Inflammatory macrophage (primary cell): ENCODE measurements at regions not wholly inside any gene's neighbourhood (a gene's known extent, or its start where the extent isn't known, plus 50 kb on each side); places are given as distances from the start of the nearest gene placed in this dataset.

Experiments
- DNase-seq, 2 donors: peaks; one replicate each; pipeline ENCODE4 v3.0.0-alpha.2; 2020 to 2022

GRCh38 chr12:97181571-97182265 is 274.7 kb downstream of the NEDD1 start:
- no peak for DNase-seq

DNA sequence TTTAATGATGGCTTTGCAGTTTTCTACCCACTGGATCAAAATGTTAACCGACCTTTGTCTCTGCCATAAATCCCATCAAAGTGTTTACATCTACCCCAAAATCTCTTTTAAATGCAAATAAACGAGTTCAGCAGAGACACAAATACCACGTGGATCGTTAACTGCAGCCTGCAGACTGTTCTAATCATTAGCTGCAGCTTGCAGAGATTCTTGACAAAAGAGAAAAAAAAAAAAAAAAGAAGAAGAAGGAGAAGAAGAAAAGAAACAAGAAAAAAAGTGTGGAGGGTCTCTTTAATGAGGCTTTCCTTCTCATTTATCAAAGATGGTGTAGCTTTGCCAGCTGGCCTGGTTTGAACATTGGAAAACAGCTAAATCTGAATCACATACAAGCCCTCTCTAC is 275.7 kb downstream of the NEDD1 start:
- DNase-seq: no peak

DNA sequence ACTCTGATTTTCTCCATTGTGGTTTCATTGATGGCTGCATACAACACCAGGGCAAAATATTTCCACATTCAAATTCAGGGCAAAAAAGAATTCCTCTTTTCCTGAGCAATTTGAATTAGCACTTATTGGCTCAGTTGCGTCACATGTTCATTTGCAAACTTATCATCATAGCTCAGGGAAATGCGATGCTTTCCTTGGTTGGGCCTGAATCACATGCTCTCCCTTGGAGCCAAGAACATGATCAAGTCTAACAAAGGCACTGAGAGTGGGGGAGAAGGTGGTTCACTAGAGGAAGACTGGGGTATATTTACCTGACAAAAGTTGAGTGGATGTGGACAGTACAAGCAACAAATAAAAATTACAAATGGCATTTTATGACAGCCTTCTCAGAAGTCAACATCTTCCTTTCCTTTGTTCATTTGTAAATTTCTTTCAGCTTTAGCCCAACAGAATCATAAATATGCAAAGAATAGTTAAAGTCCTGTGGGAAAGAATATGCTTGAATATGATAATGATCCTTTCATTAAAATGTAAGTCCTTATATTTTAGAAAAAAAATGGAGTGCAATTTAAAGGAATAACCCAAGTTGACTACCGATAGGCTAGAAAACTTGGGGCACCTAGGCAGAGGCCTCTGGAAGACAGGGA is 277.2 kb downstream of the NEDD1 start:
- no peak for DNase-seq

- DNase-seq: no peak
Measured at GRCh38 chr12:97185567-97185966, 277.0 kb upstream of the RMST start.

GRCh38 chr12:97194546-97194945 is 268.1 kb upstream of the RMST start:
- no peak for DNase-seq

DNA sequence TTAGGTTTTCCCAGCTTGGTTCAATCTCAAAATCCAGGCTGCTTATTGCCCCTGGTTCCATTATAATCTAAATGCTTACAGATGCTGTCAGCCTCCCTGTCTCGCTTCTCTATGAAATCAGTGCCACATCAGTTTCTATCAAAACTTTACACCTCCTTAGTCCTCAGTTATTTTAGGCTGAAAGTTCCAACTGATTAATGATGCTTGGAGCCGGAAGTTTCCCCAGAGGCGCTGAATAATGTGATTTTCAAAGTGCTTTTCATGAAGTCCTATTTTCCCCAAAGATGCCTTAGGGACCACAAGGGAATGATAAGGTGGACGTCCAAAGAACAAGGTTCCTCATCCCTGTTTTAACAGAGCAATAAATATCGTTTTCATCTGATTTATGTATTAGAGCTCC is 262.4 kb upstream of the RMST start:
- no peak for DNase-seq

GRCh38 chr12:97203408-97203807 is 259.2 kb upstream of the RMST start:
- no peak for DNase-seq

DNA sequence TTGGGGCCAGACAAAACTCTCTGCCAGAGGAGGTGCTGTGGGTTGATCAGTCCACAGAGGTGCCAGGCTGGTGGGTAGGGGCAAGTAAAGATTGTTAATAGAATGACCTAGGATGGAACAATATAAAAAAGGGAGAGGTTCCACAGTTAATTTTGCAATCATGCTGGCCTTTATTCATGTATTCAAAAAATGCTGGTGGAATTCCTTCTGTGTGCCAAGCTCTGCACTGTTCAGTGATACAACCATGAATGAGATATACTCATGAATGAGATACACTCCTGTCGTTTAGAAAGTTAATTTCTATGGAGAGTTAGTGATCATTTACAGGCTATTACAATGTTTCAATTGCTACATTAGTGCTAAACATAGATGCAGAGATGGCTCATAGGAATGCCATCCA is 252.6 kb upstream of the RMST start:
- no peak for DNase-seq

- DNase-seq: no peak
Measured at GRCh38 chr12:97211416-97211930, 251.1 kb upstream of the RMST start.

DNA sequence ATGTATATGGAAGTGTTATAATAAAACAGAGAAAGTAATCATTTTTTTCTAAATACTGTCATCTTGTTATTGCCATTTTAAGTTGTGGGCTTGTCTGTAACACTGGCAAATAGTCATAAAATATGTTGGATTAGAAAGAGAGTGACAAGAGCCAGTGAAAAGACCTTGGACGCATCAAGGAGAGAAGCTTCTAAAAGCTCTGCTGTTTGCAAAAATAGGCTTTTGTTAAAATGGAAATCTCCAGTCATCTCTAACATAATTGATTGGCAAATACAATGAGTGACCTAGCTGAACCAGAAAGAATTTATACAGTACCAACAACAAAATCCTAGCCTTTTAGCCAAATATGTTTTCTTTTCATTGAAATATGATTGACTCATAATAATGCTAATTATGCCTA is 245.8 kb upstream of the RMST start:
- no peak for DNase-seq

DNA sequence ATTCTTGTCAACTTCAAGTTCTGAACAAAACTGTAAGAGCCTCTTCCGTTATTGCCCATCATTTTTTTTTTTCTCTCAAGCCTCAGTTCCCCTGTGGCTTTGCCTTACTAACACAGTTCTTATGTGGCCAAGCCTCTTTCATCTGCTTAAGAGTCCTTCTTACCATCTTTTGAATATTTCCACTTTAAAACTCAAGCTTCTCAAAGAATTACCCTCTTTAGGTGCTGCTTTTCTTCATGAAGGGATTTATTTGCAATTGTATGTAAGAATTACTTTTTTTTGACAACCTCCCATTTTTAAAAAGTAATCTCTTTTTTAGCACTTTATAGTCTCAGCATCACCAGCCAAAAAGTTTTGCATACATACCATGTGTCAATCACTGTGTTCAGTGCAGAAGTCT is 240.2 kb upstream of the RMST start:
- no peak for DNase-seq

GRCh38 chr12:97223419-97223818 is 239.2 kb upstream of the RMST start:
- DNase-seq: no peak

DNA sequence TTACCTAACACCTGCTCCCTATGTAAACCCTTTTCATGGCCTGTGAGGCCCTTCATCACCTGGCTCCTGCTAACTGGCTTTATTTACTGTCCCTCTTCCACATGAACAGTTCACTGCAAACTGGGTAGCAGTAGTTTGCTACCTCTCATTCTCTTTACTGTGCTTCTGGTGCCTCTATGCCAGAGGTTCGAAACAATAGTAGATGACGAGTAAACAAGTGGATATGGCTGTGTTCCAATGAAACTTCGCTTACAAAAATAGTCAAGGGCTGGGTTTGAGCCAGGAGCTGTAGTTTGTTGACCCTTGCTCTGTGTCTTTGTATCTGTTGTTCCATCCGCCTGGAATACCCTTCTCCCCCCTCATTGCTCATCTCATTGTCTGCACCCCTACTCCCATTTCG is 233.6 kb upstream of the RMST start:
- DNase-seq: no peak

DNA sequence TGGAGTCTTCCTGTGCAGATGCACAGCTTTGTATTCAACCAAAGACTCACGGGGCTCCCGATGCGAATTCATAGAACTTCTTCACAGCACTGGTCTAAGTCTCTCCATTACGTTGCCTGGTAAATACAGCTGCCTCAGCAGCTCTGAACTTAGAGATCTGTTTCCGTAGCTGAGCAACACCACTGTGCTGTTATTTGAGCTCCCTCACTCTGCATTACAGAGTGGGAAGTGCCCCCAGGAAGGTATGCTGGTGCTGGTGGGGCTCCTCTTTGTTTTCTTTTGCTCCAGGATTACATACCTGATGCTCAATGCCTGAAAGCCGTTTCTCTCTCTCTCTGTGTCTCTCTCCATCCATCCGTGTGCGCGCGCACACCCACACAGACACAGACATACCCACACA is 227.5 kb upstream of the RMST start:
- DNase-seq: no peak

DNA sequence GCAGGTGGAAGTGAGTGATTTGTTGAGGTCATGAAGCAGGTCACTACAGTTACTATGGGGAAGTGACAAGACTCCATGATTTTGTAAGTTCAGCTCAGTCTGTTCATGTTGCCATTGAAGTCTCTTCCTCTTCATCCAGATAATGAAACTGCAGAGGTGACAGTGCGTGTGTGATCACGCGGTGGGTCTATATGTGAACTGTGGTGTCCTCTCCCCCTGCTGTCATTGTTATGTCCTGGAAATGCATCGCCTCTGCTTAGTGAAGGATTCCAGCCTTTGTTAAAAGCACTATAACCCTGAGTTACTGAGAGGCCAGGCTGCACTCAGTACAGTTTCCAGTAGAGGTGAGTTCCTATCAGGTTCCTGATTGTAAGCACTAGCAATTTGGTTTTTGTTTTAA is 216.2 kb upstream of the RMST start:
- DNase-seq: no peak

DNA sequence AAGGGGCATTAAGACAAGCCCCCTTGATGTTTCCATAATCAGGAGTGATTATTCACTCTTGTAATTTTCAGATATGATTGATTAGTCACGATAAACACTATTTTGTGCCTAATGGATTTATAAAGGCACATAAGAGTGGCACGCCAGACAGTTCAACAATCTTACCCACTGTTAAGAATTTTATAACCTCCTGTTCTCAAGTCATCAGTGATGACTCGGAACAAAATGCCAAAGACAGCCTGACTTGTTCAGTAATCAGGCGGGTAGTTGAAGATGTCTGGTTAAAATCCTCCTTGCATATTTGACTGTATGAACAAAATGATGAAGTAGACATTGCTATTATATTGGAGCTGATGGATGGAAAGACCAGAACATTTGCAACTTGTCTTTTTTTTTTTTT is 212.1 kb upstream of the RMST start:
- no peak for DNase-seq

GRCh38 chr12:97257726-97258125 is 204.9 kb upstream of the RMST start:
- DNase-seq: no peak

GRCh38 chr12:97259098-97259497 is 203.5 kb upstream of the RMST start:
- no peak for DNase-seq

GRCh38 chr12:97260786-97261185 is 201.8 kb upstream of the RMST start:
- no peak for DNase-seq

DNA sequence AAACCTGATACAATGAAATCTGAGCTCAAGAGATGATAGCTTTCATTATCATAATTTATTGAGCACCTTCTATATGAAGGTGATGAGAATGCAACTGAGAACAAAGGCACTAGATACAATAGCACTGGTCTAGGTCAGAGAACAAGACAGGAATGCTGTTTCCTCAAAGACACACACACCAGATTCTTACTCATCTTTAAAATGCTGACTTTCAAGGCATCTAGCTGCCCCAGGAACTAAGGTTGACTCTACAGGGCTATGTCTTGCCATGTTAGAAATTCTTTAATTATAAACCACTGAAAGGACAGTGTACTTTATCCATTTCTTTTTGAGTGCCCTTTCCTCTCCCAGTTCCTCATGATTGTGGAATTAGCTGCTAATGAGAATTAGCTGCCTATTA is 195.4 kb upstream of the RMST start:
- DNase-seq: no peak

DNA sequence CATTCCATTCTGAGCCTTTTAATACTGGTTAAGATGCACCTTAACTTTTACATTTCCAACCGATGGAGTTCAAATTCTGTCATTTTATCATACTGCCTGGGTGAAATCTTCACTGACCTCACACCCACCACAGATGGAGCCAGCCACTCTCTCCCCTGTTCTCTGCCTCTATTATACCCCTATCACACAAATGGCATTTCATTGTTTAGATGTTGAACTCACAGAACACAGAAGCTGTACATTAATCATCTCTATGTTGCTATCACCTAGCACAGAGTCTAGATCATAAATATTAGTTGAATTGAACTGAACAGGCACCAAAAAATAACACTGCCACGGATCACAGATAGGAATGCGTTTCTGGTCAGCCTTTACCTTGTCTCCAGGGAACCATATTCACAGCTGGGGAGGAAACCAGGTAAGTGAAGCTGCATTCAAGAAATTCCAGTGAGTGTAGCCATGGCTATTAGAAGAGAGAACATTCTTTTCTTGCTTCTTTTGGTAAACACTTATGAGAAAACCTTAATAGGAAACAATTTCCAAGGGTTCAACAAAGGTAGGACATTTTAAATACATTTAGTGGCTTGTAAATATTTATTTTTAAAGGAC is 194.9 kb upstream of the RMST start:
- no peak for DNase-seq

DNA sequence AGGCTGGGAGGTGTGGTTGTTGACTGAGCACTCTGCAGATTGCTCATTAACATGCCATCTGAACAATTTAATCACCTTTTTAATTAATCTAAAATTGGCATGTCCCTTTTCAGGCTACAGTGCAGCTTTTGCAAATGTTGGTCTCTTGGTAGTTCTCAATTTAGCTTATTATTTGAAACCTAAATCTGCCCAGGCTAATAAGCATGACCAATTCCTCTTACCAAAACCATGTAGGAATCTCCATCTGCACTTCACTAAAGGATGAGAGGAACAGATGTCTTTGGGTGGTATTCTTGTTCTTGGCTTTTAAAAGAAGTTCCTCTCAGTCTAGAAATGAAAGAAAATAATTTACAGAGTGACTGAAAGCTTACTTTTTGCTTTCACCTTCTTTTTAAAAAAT is 190.1 kb upstream of the RMST start:
- no peak for DNase-seq

DNA sequence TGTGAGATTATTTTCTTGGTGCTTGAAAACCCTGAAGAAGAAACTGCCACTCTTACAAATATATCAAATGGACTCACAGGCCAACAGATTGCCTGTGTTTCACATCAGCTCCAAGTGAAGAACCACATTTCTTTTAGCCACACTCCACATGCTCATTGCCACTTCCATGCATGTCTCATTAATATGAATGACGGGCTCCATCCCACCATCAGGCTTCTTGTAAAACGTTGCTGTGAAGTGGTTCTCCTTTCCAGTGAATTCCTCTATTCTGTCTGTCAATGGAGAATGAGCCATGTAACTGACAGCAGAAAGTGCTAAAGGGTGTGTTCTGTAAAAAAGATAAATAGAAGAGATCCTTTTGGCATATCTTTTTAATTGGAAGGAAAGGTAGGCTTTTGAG is 188.2 kb upstream of the RMST start:
- DNase-seq: no peak

DNA sequence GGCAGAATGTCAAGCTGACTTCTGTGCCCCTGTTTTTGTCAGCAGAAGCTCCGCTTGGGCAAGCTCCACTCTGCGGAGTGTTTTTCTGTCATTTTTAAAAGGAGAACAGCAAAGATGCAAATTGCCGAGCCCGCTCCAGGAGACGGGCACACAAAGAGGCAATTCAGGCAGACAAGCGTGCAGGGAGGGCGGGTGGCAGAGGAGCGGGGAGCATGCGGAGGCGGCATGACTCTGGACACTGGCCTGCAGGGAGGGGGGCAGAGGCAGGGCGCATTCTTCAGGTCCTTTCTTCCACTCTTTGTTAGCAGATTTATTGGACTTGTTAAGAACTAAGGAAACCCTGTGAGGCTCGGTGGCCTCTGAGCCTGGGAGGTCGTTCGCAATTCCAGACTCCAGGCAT is 187.3 kb upstream of the RMST start:
- no peak for DNase-seq
